GM21367 (cell line): ENCODE measurements at regions not wholly inside any gene's neighbourhood (a gene's known extent, or its start where the extent isn't known, plus 50 kb on each side); places are given as distances from the start of the nearest gene placed in this dataset.

Source experiments
- ATAC-seq: cut with Tn5 transposase; IDR thresholded peaks from one replicate; pipeline ENCODE4 v1.9.1; 2021; ENCODE audit not compliant: unreplicated experiment

DNA sequence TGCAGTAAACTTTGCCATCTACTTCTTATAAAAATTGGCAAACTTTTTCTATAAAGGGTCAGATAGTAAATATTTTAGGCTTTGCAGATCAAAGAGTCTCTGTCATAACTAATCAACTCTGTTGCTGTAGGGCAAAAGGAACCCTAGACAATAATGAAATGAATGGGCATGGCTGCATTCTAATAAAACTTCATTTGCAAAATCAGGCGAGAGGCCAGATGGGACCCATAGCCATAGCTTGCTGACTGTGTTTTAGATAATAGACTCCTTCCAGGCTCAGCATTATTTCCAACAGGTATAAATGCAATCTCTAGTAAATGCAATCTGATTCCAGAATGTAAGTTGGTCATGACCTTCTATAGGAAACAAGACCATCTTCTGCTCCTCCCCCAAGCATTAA lies 490.7 kb downstream of the TOX3 start:
- ATAC-seq: no peak

DNA sequence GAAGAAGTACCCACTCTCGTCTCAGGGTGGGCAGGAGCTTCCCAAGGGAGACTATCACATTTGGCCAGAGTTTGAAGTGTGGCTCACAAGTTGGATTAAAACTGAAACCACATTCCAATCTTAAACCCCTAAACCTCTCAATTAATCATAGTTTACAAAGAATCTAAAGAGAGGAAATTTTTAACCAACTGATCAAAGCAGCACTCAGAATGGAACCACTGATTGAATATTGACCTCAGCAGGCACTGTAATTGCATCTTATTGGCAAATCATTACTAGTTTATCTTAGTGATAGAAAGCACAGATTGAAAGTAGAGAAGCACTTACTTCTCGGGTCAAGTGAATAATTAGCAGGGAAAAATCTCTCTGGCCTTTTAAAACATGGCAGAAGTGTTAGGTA lies 491.6 kb downstream of the TOX3 start:
- no peak for ATAC-seq

DNA sequence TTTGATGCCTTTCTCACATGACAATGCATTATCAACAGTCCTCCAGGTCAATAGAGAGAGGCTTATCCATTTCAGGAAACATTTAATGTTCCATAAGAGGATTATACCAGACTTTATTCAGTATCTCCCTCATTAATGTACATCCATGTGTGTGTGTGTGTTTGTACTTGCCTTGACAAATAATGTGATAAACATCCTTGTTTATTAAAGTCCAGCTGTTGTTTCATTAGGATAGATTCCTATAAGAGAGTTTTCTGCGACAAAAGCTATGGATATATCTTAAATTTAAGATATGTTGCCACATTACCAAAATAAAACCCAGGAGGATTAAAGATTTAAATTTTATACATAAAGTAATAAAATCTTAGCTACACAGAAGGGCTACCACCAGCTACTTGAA lies 492.6 kb downstream of the TOX3 start:
- ATAC-seq: no peak

DNA sequence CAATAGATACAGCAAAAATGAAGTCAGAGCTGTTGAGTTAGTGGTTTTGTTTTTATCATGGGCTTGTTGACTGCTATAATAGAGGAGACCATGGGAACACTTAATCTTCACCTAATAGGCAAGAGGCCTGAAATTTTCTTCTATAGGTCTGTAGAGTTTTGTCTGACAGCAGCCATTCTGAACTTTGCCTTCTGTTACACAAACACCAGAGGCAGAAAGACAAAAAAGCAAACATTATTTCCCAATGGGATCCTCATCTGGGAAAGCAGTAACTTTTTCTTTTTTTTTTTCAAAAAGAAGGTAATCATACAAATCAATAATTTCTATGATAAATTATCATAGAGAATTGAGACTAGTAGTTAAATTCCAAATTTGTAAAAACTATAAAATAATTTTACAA lies 494.1 kb downstream of the TOX3 start:
- no peak for ATAC-seq

DNA sequence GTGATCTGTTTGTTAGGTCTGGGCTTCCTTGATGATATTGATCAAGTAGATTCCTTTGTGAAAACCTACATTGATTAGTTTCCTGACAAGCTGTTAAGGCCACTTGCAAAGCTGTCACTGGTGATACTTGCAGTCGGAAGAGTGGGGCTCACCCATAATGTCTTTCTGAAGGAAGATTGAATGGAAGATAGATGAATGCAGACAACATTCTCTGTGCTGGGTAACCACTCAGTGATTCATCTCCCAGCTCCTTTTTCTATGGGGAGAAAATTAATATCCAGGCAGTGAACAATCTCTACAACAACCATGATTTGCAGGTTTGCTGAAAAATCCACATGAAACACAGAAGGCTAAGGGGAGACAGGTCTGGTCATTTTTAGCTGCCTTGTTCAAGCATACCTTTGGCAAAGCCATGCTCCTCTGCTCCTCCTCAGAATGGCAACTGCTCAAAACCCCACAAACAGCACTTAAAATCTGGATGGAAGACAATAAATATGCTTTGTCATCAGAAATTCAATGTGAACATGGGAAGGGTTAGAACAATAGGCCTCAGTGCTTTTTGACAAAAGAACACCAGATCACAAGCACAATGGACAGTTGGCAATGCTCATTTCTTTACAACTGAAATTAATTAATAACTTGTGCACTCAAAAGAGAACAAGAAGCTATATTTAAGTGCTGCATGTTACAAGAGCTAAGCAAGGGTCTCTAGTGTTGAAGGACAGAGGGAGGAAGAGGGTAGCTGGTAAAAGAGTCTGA lies 495.4 kb downstream of the TOX3 start:
- no peak for ATAC-seq

DNA sequence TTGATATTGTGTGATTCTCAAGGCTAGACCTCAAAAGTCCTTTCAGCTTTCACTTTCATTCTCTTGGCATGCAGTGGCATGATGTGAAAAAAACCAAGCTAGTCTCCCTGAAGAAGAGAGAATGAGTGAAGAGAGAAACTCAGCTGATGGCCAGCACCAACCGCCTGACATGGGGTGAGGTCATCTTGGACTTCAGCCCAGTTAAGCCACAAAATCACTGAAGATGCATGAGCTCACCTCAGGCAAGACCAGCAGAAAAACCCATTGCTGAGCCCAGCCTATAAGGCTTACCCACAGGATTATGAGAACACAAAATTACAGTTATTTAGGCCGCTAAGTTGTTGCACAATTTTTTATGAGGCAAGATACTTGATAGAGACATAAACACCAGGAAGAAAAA lies 496.5 kb downstream of the TOX3 start:
- ATAC-seq: no peak

DNA sequence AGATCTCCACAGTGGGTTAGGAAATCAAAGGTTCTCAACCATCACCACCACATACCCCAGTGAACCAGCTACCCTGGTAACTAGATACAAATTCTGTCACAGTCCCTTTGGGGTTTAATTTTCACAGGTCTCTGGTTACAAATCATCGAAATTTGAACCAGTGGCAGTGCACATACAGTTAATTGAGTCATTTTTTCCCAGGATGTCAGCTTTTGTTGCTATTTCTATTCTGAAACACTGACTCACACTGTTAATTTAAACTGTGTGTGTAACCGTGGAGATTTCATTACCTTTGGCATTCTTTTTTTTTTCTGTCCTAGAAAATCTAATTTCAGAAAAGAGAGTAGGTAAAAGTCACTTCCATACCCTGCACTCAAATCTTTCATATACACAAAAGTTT lies 511.5 kb downstream of the TOX3 start:
- ATAC-seq: no peak

DNA sequence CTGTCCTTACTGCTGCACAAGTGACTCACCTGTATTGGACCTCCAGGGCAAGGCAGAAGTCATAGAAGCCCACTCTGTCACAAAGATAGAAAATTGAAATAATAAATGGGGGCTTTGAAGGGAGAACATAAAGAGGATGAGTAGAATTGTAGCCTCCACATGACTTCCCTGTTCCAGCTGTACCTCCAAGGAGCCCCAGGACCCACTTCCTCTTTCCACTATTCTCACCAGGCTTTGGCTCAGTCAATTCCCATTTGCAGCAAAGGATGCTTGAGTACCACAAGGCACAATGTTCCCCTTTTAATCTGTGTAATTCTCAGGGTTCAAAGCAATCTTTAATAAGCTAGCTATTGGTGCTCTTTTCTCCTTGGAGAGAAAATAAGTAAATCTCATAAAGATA lies 512.1 kb downstream of the TOX3 start:
- ATAC-seq: no peak

DNA sequence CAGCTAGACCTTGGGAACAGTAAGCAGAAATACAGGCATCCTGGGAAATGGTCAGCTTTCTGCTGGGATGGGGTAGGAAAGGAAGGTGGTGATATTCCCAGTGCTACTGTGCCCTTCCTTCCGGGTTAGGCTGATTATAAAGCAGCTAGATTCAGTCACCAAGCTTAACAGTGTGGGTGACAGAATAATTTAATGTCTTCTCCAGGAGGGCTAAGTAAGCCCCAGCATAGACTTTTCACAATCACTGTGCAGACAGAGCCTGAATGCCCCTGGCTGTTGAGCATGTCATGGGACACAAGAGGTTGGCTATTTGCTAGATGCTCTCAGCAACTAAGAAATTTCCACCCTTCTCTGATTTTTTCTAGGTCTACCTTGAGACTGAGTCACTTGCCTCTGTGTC lies 513.0 kb downstream of the TOX3 start:
- ATAC-seq: no peak

DNA sequence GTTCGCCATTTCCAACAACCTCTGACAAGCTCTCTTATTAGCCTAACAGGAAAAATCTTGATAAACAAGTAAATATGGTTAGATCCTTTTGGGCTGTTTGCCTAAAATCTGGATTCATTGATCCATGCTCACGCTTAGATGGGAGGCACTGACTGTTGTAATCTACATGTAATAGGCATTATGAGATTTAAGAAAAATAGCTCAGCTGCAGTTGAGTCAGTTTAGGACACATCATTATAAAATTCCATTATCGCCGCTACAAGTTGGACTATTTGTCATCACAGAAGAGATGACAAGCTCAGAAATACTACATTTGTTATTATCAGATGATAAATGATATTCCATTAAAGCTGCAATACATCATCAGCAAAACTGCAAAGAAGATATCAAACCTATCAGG lies 524.0 kb downstream of the TOX3 start:
- ATAC-seq: no peak

DNA sequence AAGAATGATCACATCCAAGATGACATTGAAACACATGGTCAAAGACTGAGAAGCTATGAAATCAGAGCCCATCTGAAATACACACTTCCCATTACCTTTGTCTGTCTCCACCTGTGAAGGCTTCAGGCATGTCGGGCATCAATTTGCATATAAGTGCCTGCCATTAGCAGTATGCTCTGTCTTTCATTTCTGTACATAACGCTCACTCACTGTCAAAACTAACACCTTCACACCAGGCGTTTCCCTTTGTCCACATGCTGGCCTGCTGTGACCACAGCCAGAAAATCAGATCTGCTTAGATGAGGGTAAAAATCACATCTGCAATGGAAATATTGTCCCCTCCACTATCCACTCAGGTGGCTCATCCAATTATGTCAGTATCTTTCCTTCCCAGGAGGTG lies 524.8 kb downstream of the TOX3 start:
- ATAC-seq: no peak

DNA sequence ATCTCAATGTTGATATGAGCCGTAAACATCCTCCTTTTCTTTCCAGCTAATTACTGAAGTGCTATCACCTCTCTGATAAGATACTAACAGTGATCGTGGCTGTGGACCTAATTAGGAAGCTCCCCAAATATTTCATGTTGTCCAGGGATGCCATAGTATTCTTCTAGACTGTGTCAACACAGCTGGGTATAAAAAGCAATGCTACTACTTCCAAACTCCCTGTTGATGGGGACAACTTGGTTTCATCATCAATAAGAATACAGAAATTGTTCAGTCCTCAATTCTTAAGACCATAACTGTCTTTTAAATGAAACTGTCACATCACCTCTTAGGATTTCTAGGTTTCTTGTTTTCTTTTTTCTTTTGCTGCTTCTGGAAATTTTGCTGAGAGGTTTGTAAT lies 530.6 kb downstream of the TOX3 start:
- ATAC-seq: no peak

DNA sequence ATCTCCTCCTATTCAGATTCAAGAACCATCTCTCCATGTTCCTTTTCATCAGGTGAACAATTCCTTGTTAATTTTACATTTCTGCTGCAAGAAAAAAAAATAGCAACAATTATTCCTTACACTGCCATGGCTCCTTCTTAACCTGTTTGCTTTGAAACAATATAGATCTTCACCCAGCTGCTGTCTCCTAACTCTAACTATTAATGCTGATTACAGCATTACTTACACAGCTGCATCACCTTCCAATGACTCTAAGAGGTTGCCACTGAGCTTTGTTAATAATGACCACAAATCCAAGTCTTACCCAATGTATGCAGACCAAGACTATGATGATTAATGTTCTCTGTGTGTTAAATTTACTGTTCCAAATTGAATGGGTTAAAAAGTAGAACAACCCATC lies 541.4 kb downstream of the TOX3 start:
- ATAC-seq: no peak

DNA sequence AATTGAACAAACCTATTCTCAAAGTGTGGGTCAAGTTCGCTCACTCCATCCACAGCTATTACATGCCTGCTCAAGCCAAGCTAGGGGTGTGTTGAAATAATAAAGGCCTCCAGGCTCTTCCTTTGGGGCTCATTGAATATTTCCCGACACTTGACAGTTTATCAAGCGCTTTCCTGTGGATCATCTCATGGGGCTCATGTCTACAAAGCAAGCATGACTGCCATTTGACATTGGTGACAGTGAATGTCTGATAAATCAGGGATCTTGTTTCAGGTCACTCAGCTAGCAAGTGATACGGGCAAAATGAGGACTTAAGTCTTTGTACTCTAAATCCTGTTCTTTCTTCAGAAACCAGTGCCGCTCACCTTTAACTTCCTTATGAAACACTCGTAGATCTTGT lies 542.6 kb downstream of the TOX3 start:
- ATAC-seq: no peak

DNA sequence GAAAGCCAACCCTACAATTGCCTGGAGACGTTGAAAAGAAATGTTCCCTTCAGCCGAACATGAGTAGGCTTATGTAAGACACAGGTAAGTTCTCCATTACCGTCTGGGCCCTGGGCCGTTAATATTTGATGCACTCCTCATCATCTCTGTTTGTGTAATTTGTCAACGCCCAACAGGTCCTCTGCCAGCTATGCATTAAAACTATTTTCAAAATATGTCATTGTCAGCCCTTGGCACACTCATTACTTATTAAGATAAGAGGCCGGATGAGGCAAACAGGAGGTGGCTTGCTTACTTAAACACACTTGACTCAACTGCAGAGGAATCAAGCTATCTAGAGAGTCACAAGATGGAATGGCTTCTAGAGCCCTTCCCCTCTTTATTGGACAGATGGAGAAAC lies 544.9 kb downstream of the TOX3 start:
- no peak for ATAC-seq

DNA sequence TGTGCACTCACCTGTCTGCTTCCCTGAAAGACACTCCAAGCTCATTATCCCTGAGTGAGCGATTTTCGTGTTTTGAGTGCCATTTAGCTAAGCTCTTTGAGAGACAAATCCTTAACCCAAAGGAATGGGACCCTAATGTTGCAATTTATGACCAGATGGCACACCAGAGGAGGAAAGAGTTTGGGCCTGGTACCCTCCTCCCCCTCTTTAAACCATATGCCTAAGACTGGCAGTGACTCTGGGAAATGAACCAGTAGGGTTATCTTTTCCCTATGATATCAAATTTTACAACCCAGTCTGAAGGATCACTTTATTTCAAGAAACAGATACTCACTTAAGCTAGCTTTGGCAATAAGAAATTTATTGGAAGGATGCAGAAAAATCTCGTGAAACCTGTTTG lies 550.4 kb downstream of the TOX3 start:
- no peak for ATAC-seq

DNA sequence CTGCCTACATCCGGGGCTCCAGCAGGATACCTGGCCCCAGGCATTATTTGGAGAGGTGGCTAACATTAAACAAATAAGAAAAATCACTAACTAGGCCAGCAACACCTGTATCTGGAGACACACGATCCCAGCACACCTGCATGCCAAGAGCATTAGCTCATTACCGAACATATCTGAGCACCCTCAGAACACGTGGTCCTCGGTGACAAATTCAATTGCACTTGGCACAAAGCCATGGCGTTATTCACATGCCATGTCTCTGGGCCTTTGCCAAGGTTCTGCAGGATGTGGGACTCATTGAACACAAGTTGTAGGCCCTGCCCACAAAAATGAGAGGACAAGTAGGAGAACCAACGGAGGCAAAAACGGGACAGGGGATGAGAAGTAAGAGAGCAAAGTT lies 552.3 kb downstream of the TOX3 start:
- ATAC-seq: no peak

DNA sequence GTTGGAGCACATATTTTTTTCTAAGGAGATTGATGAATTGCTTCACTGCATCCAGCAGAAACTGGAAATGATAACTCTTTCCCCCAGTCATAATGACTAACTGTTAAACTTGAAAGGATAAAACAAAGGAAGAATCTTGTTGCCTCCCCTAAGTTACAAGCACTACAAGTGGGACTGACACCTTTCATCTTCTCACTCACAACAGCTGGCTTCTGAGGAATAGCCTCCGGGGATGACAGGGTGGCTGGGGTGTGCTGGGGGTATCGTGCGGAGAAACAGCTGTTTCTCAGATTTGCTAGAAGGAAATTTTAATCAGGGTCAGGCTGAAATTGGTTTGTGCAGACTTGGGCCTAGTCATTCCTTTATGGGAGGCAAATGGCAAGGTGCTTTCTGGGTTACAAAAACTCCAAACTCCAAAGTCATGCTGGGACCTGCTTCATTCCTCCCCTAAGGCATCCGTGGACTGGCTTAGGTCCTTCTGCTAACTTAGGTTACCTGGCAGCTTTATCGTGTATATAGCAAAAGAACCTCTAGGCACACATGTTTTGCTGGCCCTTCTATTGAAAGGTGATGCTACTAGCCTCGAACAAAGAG lies 557.2 kb downstream of the TOX3 start:
- no peak for ATAC-seq

DNA sequence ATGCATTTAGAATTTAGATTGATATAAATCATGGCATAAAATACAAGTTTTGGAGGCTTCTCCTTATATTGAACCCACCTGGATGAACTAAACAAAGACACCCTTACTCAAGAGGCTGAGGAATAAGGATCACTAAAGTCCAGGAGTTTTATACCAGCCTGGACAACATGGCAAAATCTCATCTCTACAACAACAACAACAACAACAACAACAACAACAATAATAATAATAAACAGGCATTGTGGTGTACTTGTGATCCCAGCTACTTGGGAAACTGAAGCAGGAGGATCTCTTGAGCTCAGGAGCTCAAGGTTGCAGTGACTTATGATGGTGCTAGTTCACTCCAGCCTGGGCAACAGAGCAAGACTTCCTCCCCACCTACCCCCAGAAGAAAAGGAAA lies 558.0 kb downstream of the TOX3 start:
- no peak for ATAC-seq

DNA sequence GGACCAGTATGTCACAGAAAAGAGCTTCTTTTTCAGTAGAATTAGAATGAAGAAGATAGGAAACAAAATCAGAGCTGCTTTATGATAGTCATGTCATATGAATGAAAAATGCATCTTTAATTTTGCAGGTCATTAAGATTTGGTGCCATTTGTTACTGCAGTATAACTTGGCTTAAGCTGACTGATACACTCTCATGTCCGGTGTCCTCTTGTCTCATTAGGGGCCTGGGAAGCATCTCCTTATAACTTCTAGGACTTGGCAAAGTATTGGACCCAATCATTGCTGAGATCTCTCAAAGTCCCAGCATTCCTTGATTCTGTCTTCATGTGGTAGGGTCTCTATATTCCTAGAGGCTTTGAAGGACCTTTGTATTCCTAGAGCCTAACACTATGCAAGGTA lies 559.4 kb downstream of the TOX3 start:
- ATAC-seq: no peak

DNA sequence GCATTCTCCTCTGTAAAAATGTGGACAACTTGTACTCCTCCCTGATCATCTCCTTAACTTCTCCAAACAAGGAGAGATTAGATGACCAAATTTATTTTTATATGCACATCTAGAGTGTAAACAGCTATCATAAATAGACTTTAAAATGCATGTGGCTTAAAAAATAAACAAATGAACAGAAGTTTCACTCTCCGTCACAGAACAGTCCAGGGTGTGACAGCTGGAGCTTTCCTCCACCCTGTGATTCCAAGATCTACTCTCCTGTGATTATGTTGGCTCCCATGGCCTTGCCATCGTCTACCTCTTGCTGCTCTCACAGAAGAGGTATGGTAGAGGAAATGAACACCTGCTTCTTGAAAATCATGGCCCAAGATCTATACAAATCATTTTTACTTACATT lies 560.2 kb downstream of the TOX3 start:
- no peak for ATAC-seq

DNA sequence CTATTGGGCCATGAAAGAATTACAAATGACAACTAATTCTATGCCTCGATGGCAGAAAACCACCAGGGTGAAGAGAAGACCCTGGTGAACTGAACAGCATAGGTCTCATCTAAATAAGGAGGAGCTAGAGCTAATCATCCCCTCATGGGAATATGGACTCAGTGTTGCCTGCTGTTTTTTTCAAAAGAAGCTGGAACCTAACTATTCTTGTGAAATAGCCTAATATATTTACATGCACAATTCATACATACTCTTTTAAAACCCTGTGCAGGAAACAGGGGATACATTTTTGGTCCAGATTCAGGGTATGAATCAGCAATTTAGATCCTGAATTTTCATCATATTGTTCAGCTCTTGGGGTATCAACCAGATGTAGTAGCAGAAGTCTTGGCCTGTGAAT lies 560.6 kb downstream of the TOX3 start:
- ATAC-seq: no peak

DNA sequence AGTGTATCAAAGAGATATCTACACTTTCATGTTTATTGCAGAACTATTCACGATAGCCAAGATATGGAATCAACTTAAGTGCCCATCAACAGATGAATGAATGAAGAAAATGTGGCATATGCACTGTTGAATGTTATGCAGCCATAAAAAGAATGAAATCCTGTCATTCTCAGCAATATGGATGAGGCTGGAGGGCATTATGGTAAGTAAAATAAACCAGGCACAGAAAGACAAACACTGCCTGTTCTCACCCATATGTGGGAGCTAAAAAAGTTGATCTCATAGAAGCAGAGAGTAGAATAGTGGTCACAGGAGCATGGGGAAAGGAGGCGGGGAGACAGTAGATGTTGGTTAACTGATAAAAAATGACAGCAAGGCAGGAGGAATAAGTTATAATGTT lies 561.8 kb downstream of the TOX3 start:
- ATAC-seq: no peak
